HUES6 (cell line): ENCODE measurements at regions not wholly inside any gene's neighbourhood (a gene's known extent, or its start where the extent isn't known, plus 50 kb on each side); places are given as distances from the start of the nearest gene placed in this dataset.

ENCODE experiments used
- H3K27ac ChIP-seq: 2 replicates; pipeline ENCODE4 v1.7.0; 2013; ENCODE audit warnings: low read depth, mild to moderate bottlenecking, low read length, inconsistent platforms
- H3K27me3 ChIP-seq: 2 replicates; pipeline ENCODE4 v1.6.1; 2013; ENCODE audit warnings: low read length; ENCODE audit not compliant: control insufficient read depth, insufficient read depth
- H3K36me3 ChIP-seq: 2 replicates; pipeline ENCODE4 v1.6.1; 2013; ENCODE audit warnings: low read length; ENCODE audit not compliant: control insufficient read depth, insufficient read depth
- H3K4me1 ChIP-seq: 2 replicates; pipeline ENCODE4 v1.6.1; 2013; ENCODE audit warnings: low read length; ENCODE audit not compliant: control insufficient read depth, insufficient read depth
- H3K4me3 ChIP-seq: 2 replicates; pipeline ENCODE4 v1.5.1; 2013; ENCODE audit warnings: low read depth, low read length
- H3K9ac ChIP-seq: one replicate; pipeline ENCODE4 v1.6.1; 2013; ENCODE audit warnings: mild to moderate bottlenecking, low read length
- H3K9me3 ChIP-seq: 2 replicates; pipeline ENCODE4 v1.6.1; 2013; ENCODE audit warnings: low read depth, low read length; ENCODE audit not compliant: control insufficient read depth, insufficient read depth

GRCh38 chr6:2439632-2440031 is 194.2 kb upstream of the GMDS start:
- no peak overlapping the region for H3K27ac ChIP-seq

GRCh38 chr6:2439082-2439481 is 193.7 kb upstream of the GMDS start:
- Histone ChIP-seq H3K9me3 (no peaks in the 10 kb centered on the region), H3K27me3 (no peaks in the 10 kb centered on the region), H3K4me1 (no peaks in the 10 kb centered on the region), H3K9ac (no peak overlapping the region), H3K27ac (no peak overlapping the region), H3K4me3 (no peak overlapping the region), H3K36me3 (no peaks in the 10 kb centered on the region)

More at GRCh38 chr6:2439632-2440031, 194.2 kb upstream of the GMDS start:
- H3K9me3 ChIP-seq: no peaks in the 10 kb centered on the region
- no peak overlapping the region for H3K4me3 ChIP-seq
- no peak overlapping the region for H3K9ac ChIP-seq
- no peaks in the 10 kb centered on the region for H3K36me3 ChIP-seq
- H3K27me3 ChIP-seq: no peaks in the 10 kb centered on the region
- no peaks in the 10 kb centered on the region for H3K4me1 ChIP-seq

GRCh38 chr6:2436410-2437154 is 191.2 kb upstream of the GMDS start:
- H3K27ac ChIP-seq: no peak overlapping the region
- H3K4me1 ChIP-seq: no peaks in the 10 kb centered on the region
- H3K36me3 ChIP-seq: no peaks in the 10 kb centered on the region
- no peak overlapping the region for H3K9ac ChIP-seq
- no peaks in the 10 kb centered on the region for H3K9me3 ChIP-seq
- H3K4me3 ChIP-seq: no peak overlapping the region
- H3K27me3 ChIP-seq: no peaks in the 10 kb centered on the region

- no peak overlapping the region for H3K4me3 ChIP-seq
- no peak overlapping the region for H3K27ac ChIP-seq
- no peaks in the 10 kb centered on the region for H3K27me3 ChIP-seq
- no peaks in the 10 kb centered on the region for H3K9me3 ChIP-seq
- no peaks in the 10 kb centered on the region for H3K4me1 ChIP-seq
- H3K9ac ChIP-seq: no peak overlapping the region
- H3K36me3 ChIP-seq: no peaks in the 10 kb centered on the region
Measured at GRCh38 chr6:2435323-2435722, 189.9 kb upstream of the GMDS start.

GRCh38 chr6:2434912-2435311 is 189.5 kb upstream of the GMDS start:
- Histone ChIP-seq H3K36me3 (no peaks in the 10 kb centered on the region), H3K9ac (no peak overlapping the region), H3K4me3 (no peak overlapping the region), H3K27me3 (no peaks in the 10 kb centered on the region), H3K27ac (no peak overlapping the region), H3K9me3 (no peaks in the 10 kb centered on the region), H3K4me1 (no peaks in the 10 kb centered on the region)

- Histone ChIP-seq H3K9me3 (no peaks in the 10 kb centered on the region), H3K27me3 (no peaks in the 10 kb centered on the region), H3K27ac (no peak overlapping the region), H3K4me1 (no peaks in the 10 kb centered on the region), H3K4me3 (no peak overlapping the region), H3K9ac (no peak overlapping the region), H3K36me3 (no peaks in the 10 kb centered on the region)
Measured at GRCh38 chr6:2434116-2434515, 188.7 kb upstream of the GMDS start.

- Histone ChIP-seq H3K4me1 (no peaks in the 10 kb centered on the region), H3K27ac (no peak overlapping the region), H3K27me3 (no peaks in the 10 kb centered on the region), H3K9me3 (no peaks in the 10 kb centered on the region), H3K9ac (no peak overlapping the region), H3K4me3 (no peak overlapping the region), H3K36me3 (no peaks in the 10 kb centered on the region)
Measured at GRCh38 chr6:2433711-2434110, 188.3 kb upstream of the GMDS start.

- no peaks in the 10 kb centered on the region for H3K36me3 ChIP-seq
- H3K27me3 ChIP-seq: no peaks in the 10 kb centered on the region
- H3K4me3 ChIP-seq: no peak overlapping the region
- no peaks in the 10 kb centered on the region for H3K4me1 ChIP-seq
- H3K27ac ChIP-seq: no peak overlapping the region
- H3K9ac ChIP-seq: no peak overlapping the region
- H3K9me3 ChIP-seq: no peaks in the 10 kb centered on the region
Measured at GRCh38 chr6:2433266-2433665, 187.9 kb upstream of the GMDS start.

GRCh38 chr6:2432292-2432691 is 186.9 kb upstream of the GMDS start:
- no peak overlapping the region for H3K27ac ChIP-seq
- no peak overlapping the region for H3K4me3 ChIP-seq
- no peaks in the 10 kb centered on the region for H3K27me3 ChIP-seq

GRCh38 chr6:2430612-2431011 is 185.2 kb upstream of the GMDS start:
- no peaks in the 10 kb centered on the region for H3K9me3 ChIP-seq
- H3K36me3 ChIP-seq: no peaks in the 10 kb centered on the region
- H3K4me1 ChIP-seq: no peaks in the 10 kb centered on the region
- H3K4me3 ChIP-seq: no peak overlapping the region
- no peak overlapping the region for H3K9ac ChIP-seq
- no peak overlapping the region for H3K27ac ChIP-seq
- H3K27me3 ChIP-seq: no peaks in the 10 kb centered on the region

More at GRCh38 chr6:2432292-2432691, 186.9 kb upstream of the GMDS start:
- no peak overlapping the region for H3K9ac ChIP-seq
- no peaks in the 10 kb centered on the region for H3K36me3 ChIP-seq
- no peaks in the 10 kb centered on the region for H3K4me1 ChIP-seq
- no peaks in the 10 kb centered on the region for H3K9me3 ChIP-seq

GRCh38 chr6:2429460-2429859 is 184.1 kb upstream of the GMDS start:
- H3K27me3 ChIP-seq: no peaks in the 10 kb centered on the region
- H3K4me3 ChIP-seq: no peak overlapping the region
- no peak overlapping the region for H3K9ac ChIP-seq
- H3K36me3 ChIP-seq: no peaks in the 10 kb centered on the region
- H3K9me3 ChIP-seq: no peaks in the 10 kb centered on the region; the same call in 1 of the 2 replicates
- no peak overlapping the region for H3K27ac ChIP-seq
- no peaks in the 10 kb centered on the region for H3K4me1 ChIP-seq
